ENCODE measurements at regions not wholly inside any gene's neighbourhood (a gene's known extent, or its start where the extent isn't known, plus 50 kb on each side); places are given as distances from the start of the nearest gene placed in this dataset.

DNA sequence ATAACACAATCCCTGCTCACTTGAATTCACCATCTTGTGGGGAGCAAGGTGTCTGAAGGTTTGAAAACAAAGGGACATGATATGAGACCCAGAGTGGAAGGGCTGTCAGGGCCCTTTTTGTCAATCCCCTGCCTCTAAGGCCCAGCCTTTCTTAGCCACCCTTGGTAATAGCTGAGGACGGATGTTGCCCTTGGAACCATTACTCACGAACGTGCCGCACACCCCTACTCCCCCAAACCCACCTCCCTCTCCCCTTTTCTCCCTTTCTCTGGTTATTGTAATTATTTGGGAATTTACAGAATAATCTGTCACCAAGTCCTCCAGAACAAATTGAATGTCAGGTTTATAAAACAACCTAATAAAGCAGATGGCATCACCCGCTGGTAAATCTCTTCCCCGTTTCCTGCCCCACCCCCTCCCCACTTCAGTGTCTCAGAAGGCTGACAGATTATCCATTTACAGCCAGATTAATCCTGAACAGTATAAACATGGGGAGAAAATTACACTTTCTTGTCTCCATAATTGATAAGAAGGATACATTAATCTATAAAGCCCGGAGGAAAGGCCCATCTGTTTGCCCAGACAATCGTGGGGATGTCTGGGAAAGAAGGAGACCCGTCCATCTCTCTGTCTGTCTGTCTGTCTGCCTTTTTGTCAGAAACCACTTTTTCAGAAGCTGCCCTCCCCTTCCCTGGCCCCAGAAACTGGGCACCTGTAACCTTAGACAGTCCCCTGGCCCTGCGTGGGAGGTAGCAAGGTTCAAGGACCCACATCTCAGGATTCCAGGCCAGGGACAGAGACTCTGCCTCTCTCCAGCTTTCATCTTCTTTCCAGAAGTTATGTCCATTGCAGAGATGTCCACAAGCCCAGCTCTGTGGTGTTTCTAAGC, 60.6 kb upstream of the CD34 start:
- DNase-seq (ENCODE audit: extremely low read depth, low read depth), result no peak

DNA sequence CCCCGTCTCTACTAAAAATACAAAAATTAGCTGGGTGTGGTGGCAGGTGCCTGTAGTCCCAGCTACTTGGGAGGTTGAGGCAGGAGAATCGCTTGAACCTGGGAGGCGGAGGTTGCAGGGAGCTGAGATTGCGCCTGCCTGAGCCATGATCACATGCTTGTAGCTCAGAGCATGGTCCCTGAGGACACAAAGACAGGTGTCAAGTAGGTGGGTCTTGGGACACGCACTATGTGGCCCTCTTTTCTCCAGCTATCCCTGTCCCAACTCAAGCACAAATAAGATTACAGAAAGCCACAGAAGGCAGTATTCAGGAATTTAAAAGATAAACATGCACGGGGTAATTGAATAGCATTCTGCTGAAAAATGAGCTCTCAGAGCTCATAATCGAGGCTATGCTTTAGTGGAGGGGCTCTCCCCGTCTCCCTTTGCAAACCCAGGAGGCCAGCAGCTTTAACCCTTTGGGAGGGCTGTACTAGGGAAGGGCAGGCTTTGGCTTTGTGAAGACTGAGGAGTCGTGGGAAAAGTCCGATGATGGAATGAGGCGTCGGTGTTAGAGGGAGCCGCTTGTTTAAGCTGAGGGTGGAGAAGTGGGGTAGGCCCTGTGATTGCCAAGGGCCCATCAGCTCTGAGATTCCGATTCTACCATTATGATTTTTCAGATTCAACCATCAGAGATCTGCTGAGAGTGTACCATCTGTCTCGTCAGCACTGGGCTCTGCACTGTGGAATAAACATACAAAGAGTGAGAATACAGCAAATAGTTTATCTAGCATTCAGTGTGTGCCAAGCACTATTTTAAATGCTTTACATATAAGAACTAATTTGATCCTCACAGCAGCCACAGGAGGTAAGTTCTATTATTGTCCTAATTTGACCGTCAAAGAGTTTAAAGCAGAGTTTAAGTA, 59.7 kb upstream of the CD34 start:
- no peak for DNase-seq (ENCODE audit: extremely low read depth, low read depth)

DNA sequence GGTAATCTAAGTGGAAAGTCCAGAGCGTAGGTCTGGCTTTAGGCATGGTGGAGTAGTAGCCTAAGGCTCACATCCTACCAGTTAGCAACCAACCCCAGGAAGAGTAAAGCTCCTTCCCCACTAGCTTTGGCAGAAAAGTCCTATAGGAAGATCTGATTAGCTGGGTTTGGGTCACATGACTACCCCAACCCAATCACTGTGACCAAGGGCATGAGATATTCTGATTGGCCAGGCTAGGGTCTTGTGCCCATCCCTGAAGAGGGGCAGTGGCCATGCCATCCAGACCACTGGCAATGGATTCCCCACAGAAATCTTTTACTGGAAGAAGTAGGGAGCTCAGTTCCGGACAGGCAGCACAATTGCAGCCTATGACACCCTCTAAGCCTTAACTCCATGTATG, 58.6 kb upstream of the CD34 start:
- no peak for DNase-seq (ENCODE audit: extremely low read depth, low read depth)

DNA sequence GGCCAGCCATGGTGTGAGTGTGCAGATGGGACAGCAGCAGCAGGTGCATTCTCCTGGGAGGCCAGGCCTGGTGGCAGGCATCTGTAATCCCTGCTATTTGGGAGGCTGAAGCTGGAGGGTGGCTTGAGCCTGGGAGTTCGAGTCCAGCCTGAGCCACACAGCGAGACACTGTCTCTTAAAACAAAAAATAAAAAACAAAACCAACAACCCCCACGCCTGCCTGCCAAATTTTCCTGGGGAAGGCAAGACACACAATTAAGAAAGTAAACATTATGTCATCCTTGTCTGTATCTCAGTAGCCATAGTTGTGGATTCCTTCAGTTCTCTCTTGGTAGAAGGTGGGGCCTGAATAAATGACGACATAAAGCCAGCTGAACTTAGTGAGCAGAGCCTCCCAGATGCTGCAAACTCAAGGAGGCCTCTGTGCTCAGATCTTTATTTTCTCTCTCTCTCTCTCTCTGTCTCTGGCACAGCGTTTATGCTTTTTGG, 57.6 kb upstream of the CD34 start:
- no peak for DNase-seq (ENCODE audit: extremely low read depth, low read depth)

DNA sequence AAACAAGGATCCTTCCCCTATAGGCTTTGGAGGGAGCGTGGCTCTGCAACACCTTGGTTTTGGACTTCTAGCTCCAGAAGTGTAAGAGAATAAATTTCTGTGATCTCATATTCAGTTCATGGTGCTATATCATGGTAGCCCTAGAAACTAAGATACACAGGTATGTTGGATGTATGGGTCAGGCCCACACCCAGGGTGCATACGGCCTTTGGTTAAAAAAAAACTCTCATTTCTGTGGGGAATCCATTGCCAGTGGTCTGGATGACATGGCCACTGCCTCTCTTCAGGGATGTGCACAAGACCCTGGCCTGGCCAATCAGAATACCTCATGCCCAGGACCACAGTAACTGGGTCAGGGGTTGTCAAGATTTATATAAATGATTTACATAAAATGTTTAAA, 56.8 kb upstream of the CD34 start:
- no peak for DNase-seq (ENCODE audit: extremely low read depth, low read depth)

DNA sequence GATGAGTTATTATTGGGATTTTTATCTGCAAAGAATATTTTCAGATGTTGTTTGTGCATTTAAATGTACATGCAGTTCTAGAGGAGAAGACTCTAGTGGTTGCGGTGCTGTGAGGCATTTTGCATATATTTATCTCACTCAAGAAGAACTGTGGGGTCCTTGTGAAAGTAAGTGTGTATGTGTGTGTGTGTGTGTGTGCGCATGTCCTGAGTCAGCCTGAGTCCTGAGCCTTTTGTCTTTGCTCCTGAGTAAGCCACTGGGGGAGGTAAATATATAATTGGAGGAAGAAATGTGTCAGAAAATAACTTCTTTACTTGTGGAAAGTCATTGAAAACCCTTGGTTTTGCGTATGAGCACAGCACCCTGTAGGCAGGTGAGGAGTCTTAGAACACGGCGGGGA, 55.6 kb upstream of the CD34 start:
- DNase-seq (ENCODE audit: extremely low read depth, low read depth), result no peak

DNA sequence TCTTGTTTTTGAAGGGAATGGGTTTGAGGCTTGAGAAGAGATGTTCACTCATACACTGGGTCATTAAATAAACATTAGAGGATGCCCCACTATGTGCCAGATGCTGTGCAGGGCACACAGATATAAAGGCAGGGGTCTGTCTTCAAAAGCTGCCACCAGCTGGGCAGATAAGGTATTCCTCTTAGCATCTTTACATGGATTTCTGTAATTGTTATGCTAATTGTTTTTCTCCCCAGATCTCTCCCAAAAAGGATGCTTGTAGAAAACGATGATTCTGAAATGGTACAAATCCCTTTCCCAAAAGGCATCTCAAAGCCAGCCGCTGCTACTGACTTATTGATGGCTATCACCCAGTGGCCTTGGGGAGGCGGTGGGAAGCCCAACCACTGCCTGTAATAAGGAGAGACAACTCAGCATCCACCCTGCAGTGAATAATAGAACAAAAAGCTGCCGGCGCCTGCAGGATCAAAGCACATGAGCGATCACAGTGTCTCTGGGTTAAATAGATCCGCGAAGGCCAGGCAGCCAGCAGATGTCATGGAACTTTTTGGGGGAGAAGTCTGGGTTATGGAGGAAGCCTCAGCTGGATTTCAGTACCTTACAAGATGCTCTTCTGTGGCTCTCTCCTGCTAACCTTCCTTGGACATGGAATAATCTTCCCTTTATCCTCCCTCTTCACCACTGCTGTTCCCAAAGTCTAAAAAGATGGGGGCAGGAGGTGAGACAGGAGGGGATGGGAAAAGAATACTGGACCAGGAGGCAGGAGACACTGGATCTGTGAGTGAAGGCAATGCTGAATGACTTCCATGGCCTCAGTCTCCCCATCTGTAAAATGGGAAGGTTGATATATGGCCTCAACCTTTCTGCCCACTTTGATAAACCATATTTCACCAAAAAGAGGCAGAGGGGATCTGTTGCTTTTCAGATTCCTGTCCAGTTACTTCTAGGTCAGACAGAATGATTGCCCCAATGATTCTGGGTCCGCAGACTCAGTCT, 54.8 kb upstream of the CD34 start:
- no peak for DNase-seq (ENCODE audit: extremely low read depth, low read depth)

DNA sequence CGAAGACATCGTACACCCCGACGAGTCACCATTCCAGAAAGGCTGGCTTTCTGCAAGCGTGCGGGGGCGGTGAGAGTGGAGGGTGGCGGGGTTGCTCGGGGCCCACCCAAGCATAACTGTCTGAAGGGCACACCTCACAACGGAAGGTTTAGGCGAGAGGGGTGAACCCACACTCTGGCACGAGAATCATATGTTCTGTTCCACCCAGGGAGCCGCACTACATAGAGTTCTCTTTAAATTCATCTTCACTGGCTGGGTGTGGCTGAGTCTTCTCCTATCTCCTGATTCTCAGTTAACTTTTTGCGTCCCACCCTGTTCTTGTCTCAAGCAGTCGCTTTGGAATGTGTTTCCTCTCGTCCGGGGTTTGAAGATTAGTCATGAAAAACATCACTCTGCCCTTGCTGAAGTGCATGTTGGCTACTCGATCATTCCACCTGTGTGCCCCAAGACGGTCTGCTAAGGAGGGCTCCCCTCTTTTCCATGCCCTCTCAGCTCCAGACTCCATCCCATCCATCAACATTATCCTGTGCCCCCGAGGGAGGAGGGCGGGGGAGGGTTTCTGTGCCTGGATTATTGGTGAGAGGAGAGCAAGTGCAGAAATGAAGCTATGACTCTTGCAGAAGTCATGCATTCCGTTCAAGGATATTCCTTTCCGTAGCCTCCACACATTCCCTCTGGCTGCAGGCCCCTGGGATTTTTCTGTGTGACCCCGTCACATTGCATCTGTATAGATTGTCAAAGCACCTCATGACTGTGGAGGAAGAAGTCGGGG, 53.5 kb upstream of the CD34 start:
- no peak for DNase-seq (ENCODE audit: extremely low read depth, low read depth)

DNA sequence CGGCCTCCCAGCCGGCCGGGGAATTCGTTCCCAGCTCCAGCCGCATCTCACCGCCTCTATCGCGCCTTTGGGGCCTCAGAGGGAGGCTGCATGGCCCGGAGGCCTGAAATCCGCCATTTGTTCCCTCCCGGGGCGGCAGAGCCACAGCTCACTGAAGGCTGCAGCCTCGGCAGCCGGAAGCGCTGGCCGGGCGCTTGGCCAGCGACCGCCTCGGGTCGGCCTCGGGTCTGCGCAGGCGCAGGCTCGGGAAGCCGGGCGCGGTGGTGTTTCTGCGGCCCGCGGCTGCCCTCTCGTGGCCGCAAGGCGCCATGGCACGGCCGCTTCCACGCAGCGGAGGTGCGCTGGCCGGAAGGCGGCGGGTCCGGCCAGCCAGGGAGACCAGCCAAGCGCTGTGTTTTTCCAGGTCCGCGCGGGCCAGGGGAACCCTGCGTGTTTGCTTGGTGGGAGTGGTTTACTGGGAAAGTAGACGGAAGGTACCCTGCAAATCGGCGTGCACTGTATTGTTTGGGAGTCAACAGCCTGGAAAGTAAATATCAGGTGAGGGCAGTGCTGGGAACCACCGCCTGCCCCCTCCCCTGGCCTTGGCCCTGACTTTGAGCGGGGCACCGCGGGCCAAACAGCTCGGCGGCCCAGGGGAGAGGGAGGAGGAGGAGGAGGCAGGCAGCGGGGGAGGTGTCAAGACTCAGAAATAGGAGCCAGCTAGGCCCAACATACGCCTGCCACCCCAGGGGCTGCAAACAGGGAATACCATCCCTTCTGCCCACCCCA, 52.7 kb upstream of the CD34 start:
- peak; percentile 89 for DNase-seq (ENCODE audit: extremely low read depth, low read depth)

DNA sequence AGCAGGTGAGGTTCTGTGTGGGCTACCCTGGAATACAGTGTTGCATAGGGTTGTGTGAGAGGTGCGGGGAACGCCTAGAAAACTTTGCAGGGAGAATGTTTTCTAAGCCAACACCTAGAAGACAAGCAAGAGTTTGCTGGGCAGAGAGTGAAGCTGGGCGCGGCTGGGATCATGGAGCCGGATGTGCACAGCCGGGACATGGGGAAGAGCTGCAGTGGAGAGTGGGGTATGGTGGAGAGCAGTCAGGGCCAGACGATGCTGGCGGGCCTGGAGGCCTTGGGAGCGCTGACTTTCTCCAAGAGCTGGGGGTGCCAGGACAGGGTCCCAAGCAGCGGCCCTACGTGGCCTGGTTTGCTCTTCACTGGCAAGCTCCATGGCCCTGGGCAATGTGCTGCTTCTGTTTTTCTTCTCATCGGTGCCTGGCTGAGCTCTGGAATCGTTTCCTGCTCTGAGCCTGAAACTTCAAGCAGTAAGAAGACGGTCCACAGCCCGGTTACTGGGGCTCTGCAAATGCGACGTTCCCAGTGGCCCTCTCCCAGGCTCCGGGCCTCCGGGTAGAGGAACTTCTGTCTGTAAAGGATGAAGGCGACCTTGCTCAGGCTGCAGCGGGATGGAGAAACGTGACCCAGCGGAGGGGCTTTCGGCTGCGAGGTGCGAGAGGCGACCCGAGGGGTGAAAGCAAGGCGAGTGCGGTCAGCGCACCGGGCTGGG, 51.9 kb upstream of the CD34 start:
- DNase-seq (ENCODE audit: extremely low read depth, low read depth), result no peak

Measured in NCI-H460 (cell line).